Tibial nerve (tissue), 4 donors: ENCODE measurements at regions not wholly inside any gene's neighbourhood (a gene's known extent, or its start where the extent isn't known, plus 50 kb on each side); places are given as distances from the start of the nearest gene placed in this dataset.

Experiments used
- EP300 ChIP-seq, 2 donors: sonication (generic); formaldehyde crosslinking; IDR thresholded peaks; one replicate each; pipeline ENCODE4 v1.6.1; 2017; ENCODE audit warnings: antibody characterized with exemption in 2 of 2, mild to moderate bottlenecking in 1 of 2
- TF ChIP-seq, protein P1 (sequence below), 5 experiments: fragments of 200-600 bp in 3 of 5; fragments of 450-650 bp in 2 of 5; sonication (generic) in 3 of 5; IDR thresholded peaks; one replicate each; pipeline ENCODE4 v1.5.1; 2016 to 2019; ENCODE audit warnings: antibody characterized with exemption in 5 of 5, mild to moderate bottlenecking in 3 of 5, moderate library complexity in 2 of 5

DNA sequence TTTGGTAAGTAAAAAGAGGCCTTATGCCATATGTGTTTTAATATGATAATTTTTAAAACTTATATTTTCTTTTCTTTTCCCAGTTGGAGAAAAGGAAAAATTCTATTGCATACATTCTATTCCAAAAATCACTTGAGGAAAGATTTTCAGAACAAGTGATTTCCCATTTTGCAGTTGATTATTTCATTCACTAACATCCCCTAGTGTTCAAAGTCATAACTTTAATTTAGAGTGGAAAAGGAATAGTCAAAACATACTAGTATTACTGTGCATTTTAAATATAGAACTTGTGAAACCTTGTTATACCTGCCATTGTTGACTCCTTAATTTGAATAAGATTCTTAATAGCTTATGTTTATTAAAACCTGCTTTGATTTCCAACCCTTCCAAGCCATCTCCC, 1157.6 kb upstream of the ADGRL4 start:
- no peak for TF ChIP-seq EP300 (IDR thresholded peaks at IDR 0.05)
- TF ChIP-seq, protein P1, sequence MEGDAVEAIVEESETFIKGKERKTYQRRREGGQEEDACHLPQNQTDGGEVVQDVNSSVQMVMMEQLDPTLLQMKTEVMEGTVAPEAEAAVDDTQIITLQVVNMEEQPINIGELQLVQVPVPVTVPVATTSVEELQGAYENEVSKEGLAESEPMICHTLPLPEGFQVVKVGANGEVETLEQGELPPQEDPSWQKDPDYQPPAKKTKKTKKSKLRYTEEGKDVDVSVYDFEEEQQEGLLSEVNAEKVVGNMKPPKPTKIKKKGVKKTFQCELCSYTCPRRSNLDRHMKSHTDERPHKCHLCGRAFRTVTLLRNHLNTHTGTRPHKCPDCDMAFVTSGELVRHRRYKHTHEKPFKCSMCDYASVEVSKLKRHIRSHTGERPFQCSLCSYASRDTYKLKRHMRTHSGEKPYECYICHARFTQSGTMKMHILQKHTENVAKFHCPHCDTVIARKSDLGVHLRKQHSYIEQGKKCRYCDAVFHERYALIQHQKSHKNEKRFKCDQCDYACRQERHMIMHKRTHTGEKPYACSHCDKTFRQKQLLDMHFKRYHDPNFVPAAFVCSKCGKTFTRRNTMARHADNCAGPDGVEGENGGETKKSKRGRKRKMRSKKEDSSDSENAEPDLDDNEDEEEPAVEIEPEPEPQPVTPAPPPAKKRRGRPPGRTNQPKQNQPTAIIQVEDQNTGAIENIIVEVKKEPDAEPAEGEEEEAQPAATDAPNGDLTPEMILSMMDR (IDR thresholded peaks at IDR 0.05), result no peak
